HEK293 (cell line): ENCODE measurements at regions not wholly inside any gene's neighbourhood (a gene's known extent, or its start where the extent isn't known, plus 50 kb on each side); places are given as distances from the start of the nearest gene placed in this dataset.

Source experiments
- CTCF ChIP-seq: fragments of 450-650 bp; formaldehyde crosslinking; IDR thresholded peaks from 2 replicates; pipeline ENCODE4 v1.5.1; 2016; ENCODE audit warnings: missing biosample characterization, missing genetic modification characterization
- PATZ1 ChIP-seq: fragments of 450-650 bp; formaldehyde crosslinking; IDR thresholded peaks from 2 replicates; pipeline ENCODE4 v1.5.1; 2016; ENCODE audit warnings: missing biosample characterization, missing genetic modification characterization
- ZFP37 ChIP-seq: fragments of 450-650 bp; formaldehyde crosslinking; IDR thresholded peaks from 2 replicates; pipeline ENCODE4 v1.5.1; 2016; ENCODE audit warnings: missing biosample characterization, missing genetic modification characterization
- ZNF138 ChIP-seq: fragments of 450-650 bp; formaldehyde crosslinking; IDR thresholded peaks from 2 replicates; pipeline ENCODE4 v1.5.1; 2016; ENCODE audit warnings: missing biosample characterization, missing genetic modification characterization, borderline replicate concordance
- ZNF239 ChIP-seq: fragments of 450-650 bp; formaldehyde crosslinking; IDR thresholded peaks from 2 replicates; pipeline ENCODE4 v1.5.1; 2016; ENCODE audit warnings: missing biosample characterization, missing genetic modification characterization
- ZNF561 ChIP-seq: fragments of 450-650 bp; IDR thresholded peaks from 2 replicates; pipeline ENCODE4 v1.5.1; 2018; ENCODE audit warnings: missing biosample characterization, missing genetic modification characterization, borderline replicate concordance
- ZNF704 ChIP-seq: fragments of 450-650 bp; formaldehyde crosslinking; IDR thresholded peaks from 2 replicates; pipeline ENCODE4 v1.5.1; 2016; ENCODE audit warnings: missing biosample characterization, missing genetic modification characterization

- TF ChIP-seq ZNF138 (no peak), ZFP37 (tag by site-specific recombination) (no peak), CTCF (tag by site-specific recombination) (no peak), ZNF561 (tag by site-specific recombination) (no peak), ZNF704 (tag by site-specific recombination) (no peak), PATZ1 (tag by site-specific recombination) (no peak), ZNF239 (tag by site-specific recombination) (no peak)
These were observed 117.1 kb upstream of the FAM13C start for GRCh38 chr10:59479426-59479825.
